WERI-Rb-1 (cell line): ENCODE measurements at regions not wholly inside any gene's neighbourhood (a gene's known extent, or its start where the extent isn't known, plus 50 kb on each side); places are given as distances from the start of the nearest gene placed in this dataset.

ENCODE experiments used
- DNase-seq: peaks from one replicate; pipeline ENCODE4 v3.0.0-alpha.2; 2020
- H3K27ac ChIP-seq: fragments of 250-450 bp; sonication (Bioruptor Pico); 2 replicates; pipeline ENCODE4 v1.5.1; 2020; ENCODE audit warnings: mild to moderate bottlenecking, moderate library complexity
- H3K27me3 ChIP-seq: fragments of 250-450 bp; sonication (Bioruptor Pico); 2 replicates; pipeline ENCODE4 v1.5.1; 2021; ENCODE audit warnings: mild to moderate bottlenecking, low read depth, moderate library complexity; ENCODE audit not compliant: insufficient read depth, severe bottlenecking
- H3K36me3 ChIP-seq: fragments of 250-450 bp; sonication (Bioruptor Pico); 2 replicates; pipeline ENCODE4 v1.5.1; 2020; ENCODE audit warnings: mild to moderate bottlenecking, moderate library complexity
- H3K4me3 ChIP-seq: 2 replicates; pipeline ENCODE4 v1.5.1; 2011; ENCODE audit warnings: low read depth, mild to moderate bottlenecking, control low read depth, low read length
- H3K9me3 ChIP-seq: fragments of 250-450 bp; sonication (Bioruptor Pico); 2 replicates; pipeline ENCODE4 v1.5.1; 2021; ENCODE audit warnings: mild to moderate bottlenecking, moderate library complexity; ENCODE audit not compliant: severe bottlenecking
- TF ChIP-seq, protein P1 (sequence below): IDR thresholded peaks from 2 replicates; pipeline ENCODE4 v1.5.1; 2011; ENCODE audit warnings: low read depth, mild to moderate bottlenecking, control low read depth, inconsistent platforms, low read length

DNA sequence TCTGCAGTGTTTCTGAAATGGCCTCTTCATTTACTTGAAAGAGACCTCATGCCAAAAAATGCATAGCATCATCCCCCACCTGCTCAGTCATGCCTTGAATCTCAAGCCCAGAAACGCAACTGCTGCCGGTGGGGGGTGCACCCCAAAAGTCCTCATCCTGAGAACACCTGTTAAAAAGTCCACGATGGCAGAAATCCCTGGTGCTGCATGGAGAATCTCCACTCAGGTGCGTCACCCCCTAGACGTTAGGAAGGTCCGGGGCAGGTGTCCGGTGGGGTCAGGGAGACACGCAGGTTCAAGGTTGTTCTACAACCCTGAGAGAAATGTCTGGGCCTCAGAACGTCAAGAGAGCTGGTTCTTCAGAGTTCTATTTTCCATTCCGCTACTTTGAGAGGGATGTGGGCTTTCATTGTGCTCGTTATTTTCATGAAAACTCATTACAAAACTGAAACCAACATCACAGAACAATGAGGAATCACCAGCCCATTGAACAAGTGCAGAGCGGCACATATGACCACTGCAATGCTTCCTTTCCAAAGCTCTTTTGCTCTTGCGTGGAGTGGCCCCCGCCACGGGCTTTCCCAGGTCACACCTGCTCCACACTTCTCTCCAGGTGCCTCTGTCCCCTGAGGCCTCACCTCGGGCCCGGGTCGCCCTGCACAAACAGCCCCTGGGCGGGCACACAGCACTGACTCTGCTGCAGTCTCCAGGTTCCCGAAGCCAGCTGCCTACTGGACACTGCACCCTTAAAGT is 201.9 kb downstream of the TOMM20 start:
- TF ChIP-seq, protein P1, sequence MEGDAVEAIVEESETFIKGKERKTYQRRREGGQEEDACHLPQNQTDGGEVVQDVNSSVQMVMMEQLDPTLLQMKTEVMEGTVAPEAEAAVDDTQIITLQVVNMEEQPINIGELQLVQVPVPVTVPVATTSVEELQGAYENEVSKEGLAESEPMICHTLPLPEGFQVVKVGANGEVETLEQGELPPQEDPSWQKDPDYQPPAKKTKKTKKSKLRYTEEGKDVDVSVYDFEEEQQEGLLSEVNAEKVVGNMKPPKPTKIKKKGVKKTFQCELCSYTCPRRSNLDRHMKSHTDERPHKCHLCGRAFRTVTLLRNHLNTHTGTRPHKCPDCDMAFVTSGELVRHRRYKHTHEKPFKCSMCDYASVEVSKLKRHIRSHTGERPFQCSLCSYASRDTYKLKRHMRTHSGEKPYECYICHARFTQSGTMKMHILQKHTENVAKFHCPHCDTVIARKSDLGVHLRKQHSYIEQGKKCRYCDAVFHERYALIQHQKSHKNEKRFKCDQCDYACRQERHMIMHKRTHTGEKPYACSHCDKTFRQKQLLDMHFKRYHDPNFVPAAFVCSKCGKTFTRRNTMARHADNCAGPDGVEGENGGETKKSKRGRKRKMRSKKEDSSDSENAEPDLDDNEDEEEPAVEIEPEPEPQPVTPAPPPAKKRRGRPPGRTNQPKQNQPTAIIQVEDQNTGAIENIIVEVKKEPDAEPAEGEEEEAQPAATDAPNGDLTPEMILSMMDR, result no peak
- Histone ChIP-seq H3K9me3 (no peaks in the 10 kb centered on the region), H3K27ac (no peak overlapping the region), H3K36me3 (no peaks in the 10 kb centered on the region), H3K27me3 (no peaks in the 10 kb centered on the region), H3K4me3 (no peak overlapping the region)
- peak; percentile 8 for DNase-seq

DNA sequence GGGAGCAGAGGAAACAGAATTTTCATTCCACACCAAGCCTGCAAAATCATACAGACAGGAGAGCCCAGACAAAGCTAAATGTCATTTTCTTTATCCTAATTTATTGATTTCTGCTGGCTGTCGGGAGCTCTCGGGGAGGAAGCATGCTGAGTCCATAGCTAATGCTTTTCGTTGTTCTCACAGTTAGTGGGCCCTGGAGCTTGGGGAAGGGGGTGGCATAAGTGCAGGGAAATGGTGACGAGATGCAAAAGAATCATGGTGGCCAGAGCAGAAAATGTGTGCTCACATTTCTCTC is 202.4 kb downstream of the TOMM20 start:
- Histone ChIP-seq H3K9me3 (no peaks in the 10 kb centered on the region), H3K27ac (no peak overlapping the region), H3K4me3 (no peak overlapping the region), H3K27me3 (no peaks in the 10 kb centered on the region), H3K36me3 (no peaks in the 10 kb centered on the region)
- TF ChIP-seq, protein P1, result no peak
- no peak for DNase-seq

DNA sequence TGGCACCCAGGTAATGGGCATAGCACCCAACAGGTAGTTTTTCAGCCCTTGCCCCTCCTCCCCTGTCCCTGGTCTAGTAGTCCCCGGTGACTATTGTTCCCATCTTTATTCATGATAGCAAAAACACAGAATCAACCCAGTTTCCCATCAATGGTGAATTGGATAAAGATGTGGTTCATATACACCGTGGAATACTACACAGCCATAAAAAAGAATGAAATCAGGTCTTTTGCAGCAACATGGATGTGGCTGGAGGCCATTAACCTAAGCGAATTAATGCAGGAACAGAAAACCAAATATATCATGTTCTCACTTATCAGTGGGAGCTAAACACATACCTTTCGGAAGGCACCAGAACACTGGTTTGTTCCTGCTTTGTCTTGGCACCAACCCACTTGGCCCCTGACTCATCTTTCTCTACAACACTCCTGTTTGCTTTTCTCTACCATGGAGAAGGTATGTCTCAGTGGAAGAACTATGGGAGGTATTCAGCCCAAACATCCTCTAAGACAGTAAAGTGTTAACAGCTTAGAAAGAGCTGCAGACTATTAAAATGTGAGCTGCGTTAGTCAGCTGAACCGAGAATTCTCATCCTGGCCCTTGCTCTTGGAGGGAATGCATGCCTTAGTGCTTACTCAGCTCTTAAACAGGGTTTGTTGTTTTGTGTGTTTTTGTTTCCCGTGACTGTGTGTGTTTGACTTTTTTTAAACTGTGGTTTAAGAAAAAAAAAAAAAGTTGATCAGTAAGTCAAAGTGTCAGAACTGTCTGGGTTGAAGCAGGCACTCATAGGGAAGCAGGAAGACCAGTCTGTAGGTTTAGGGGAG is 203.0 kb downstream of the TOMM20 start:
- TF ChIP-seq, protein P1, result no peak
- Histone ChIP-seq H3K27ac (no peak overlapping the region), H3K36me3 (no peaks in the 10 kb centered on the region), H3K9me3 (no peaks in the 10 kb centered on the region), H3K4me3 (no peak overlapping the region), H3K27me3 (no peaks in the 10 kb centered on the region)
- DNase-seq, result no peak

DNA sequence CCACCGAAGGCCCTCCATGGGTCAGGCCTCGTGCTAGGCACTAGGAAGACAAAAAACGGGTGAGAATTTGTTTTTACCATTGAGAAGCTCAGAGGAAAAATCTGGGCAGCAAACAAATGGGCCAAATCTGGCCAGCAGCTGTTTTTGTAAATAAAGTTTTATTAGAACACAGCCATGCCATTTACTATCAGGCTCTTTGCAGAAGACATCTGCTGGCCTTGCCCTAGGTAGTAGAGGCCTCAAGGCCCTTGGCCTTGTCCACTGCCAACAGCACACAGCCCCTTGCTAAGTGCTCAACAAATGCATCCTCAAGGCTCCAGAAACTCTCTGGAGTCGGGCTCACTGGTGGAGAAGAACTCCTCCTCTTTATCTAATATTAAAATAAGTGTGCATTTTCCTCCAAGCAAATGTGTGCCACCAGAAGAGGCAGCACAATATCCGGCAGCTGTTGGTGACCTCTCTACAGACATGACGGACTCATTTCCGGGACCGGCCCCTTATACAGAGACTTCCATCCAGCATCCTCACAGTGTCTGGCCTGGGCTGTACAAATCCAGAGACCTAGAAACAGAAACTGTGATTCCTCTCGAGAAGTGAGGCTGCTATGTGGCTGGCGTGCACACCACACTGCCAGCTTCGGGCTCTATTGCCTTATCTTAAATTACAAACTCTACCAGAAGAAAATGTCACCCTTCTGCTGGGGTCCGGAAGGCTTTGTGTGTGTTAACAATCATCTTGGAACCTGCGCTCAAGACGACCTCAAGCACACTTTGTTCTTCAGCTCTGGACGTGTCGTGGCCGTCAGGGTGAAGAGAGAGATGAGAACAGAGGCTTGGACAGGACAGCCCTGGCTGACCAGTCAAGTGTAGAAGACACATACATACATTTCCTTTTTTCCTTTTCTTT is 203.9 kb downstream of the TOMM20 start:
- H3K27ac ChIP-seq, result no peak overlapping the region
- H3K9me3 ChIP-seq, result no peaks in the 10 kb centered on the region
- no peak overlapping the region for H3K4me3 ChIP-seq
- DNase-seq, result no peak
- H3K36me3 ChIP-seq, result no peaks in the 10 kb centered on the region
- no peaks in the 10 kb centered on the region for H3K27me3 ChIP-seq
- TF ChIP-seq, protein P1, result no peak

DNA sequence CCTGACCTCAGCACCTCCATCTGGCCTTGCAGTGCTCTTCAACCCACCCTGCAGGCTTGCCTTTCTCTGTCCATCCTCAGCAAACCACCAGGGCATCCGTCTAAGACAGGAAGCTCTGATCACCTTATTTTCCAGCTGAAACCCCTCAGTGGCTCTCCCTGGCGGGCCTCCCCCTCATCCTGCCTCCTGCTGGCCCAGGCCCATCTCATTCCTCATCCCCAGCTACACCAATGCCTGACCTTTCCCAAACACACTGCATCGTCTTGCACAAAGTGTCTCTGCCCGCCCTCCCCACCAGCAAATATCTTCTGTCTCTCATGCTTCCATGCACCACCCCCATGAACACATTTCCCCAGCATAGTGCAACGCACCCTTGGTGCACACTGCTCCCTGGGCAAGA is 205.0 kb downstream of the TOMM20 start:
- no peak for DNase-seq
- H3K4me3 ChIP-seq, result no peak overlapping the region
- no peaks in the 10 kb centered on the region for H3K36me3 ChIP-seq
- H3K9me3 ChIP-seq, result no peaks in the 10 kb centered on the region
- TF ChIP-seq, protein P1, result no peak
- no peak overlapping the region for H3K27ac ChIP-seq
- no peaks in the 10 kb centered on the region for H3K27me3 ChIP-seq
